ENCODE measurements at regions not wholly inside any gene's neighbourhood (a gene's known extent, or its start where the extent isn't known, plus 50 kb on each side); places are given as distances from the start of the nearest gene placed in this dataset.

DNA sequence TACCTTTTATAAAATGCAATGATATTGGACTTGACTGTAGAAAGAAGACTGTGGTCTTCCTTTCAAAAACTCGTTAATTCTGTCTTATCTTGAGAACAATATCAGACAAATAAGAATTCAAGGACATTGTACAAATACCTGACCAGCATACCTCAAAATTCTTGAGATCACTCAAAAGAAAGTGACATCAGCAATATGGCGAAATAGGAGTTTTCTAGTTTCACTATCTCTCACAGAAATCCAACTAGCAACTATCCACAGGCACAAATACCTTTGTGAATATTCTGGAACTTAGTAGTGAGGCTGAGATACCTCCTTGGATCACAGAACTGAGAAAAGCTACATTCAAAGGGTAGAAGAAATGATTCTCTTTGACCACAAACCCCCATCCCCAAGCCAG is 419.7 kb downstream of the ZNF385D start:
- TF ChIP-seq CTCF (conservative IDR thresholded peaks at IDR 0.05), result no peak
- no peak for TF ChIP-seq ZFX (IDR thresholded peaks at IDR 0.05)

Measured in C4-2B (cell line).